ENCODE measurements at regions not wholly inside any gene's neighbourhood (a gene's known extent, or its start where the extent isn't known, plus 50 kb on each side); places are given as distances from the start of the nearest gene placed in this dataset.
"Not testable (repeated sequence)": the region's sequence is repeated elsewhere in the genome, so short reads cannot be mapped to it uniquely, and the experiment has no call there.

DNA sequence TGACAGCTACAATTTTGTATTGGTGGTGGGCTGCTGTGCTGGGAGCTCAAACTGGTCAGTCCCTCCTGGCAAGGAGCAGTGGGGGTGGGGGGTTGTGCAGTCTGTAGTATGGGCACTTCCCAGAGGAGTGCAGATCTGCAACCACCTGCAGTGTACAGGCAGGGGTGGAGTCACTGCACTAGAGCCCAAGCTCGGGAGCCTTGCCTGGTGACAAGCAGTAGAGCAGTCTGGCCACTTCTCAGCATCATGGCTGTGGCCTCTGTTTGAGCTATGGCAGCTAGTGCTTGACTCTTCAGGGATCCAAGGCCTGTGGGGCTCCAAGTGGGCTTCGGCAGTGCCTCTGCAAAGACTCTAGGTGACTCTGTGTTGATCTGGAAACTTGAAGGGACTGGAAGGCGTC lies 585.1 kb upstream of the GRM3 start:
- no peak for DNase-seq (ENCODE audit: low read depth)
- no peak overlapping the region for H3K4me3 ChIP-seq (ENCODE audit: low read length)
- no peak for TF ChIP-seq CTCF (IDR thresholded peaks at IDR 0.05; ENCODE audit: insufficient read depth, low read depth, low read length, missing control alignments)

- DNase-seq (ENCODE audit: low read depth): no peak
- no peak overlapping the region for H3K4me3 ChIP-seq (ENCODE audit: low read length)
- no peak for TF ChIP-seq CTCF (IDR thresholded peaks at IDR 0.05; ENCODE audit: insufficient read depth, low read depth, low read length, missing control alignments)
These were observed 592.8 kb upstream of the GRM3 start for GRCh38 chr7:86050918-86051317.

DNA sequence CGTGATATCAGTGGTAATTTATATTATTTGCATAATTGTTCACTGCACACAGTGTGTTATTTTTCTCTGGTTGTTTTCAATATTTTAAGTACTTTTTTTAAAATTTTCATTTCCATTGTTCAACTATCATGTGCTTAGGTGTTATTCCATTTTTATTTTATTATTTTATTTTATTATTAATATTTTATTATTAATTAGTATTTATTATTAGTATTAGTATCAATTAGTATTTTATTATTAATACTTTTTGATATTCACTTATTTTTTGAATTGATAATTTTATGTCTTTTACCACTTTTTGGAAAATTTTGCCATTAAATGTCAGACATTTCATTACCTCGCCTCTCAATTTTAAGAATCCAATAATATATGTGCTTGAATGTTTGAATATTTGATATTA lies 593.8 kb upstream of the GRM3 start:
- no peak for DNase-seq (ENCODE audit: low read depth)
- TF ChIP-seq CTCF (IDR thresholded peaks at IDR 0.05; ENCODE audit: insufficient read depth, low read depth, low read length, missing control alignments): no peak
- no peak overlapping the region for H3K4me3 ChIP-seq (ENCODE audit: low read length)

GRCh38 chr7:86045197-86045596 lies 598.5 kb upstream of the GRM3 start:
- not testable (repeated sequence) for H3K4me3 ChIP-seq (ENCODE audit: low read length); DNase-seq (ENCODE audit: low read depth)

GRCh38 chr7:86025807-86026206 lies 617.9 kb upstream of the GRM3 start:
- no peak for DNase-seq (ENCODE audit: low read depth)
- no peak overlapping the region for H3K4me3 ChIP-seq (ENCODE audit: low read length)
- no peak for TF ChIP-seq CTCF (IDR thresholded peaks at IDR 0.05; ENCODE audit: insufficient read depth, low read depth, low read length, missing control alignments)

DNA sequence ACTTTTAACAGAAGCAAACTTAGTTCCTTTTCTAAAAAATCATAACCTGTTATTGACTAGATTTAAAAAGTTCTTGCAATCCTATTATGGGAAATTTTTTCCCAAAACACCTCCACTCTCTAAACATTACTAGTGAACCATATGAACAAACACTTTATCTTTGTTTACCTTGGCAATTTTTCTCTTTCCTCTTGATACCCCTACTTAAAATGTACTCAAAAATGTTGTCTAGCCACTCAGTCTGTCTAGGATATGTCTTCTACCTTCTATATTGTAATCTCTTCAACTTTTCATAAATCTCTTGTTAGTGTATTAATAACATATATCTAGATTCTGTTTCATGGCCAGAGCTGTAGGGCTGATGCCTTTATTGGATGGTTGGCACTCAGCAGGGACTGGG lies 630.0 kb upstream of the GRM3 start:
- no peak overlapping the region for H3K4me3 ChIP-seq (ENCODE audit: low read length)
- no peak for DNase-seq (ENCODE audit: low read depth)
- no peak for TF ChIP-seq CTCF (IDR thresholded peaks at IDR 0.05; ENCODE audit: insufficient read depth, low read depth, low read length, missing control alignments)

- no peak for DNase-seq (ENCODE audit: low read depth)
- no peak for TF ChIP-seq CTCF (IDR thresholded peaks at IDR 0.05; ENCODE audit: insufficient read depth, low read depth, low read length, missing control alignments)
- H3K4me3 ChIP-seq (ENCODE audit: low read length): no peak overlapping the region
These were observed 630.7 kb upstream of the GRM3 start for GRCh38 chr7:86012971-86013370.

- no peak for DNase-seq (ENCODE audit: low read depth)
- TF ChIP-seq CTCF (IDR thresholded peaks at IDR 0.05; ENCODE audit: insufficient read depth, low read depth, low read length, missing control alignments): no peak
- H3K4me3 ChIP-seq (ENCODE audit: low read length): no peak overlapping the region
These were observed 634.8 kb upstream of the GRM3 start for GRCh38 chr7:86008898-86009297.

Measured in epithelial cell of esophagus (primary cell).